GM21717 (cell line): ENCODE measurements at regions not wholly inside any gene's neighbourhood (a gene's known extent, or its start where the extent isn't known, plus 50 kb on each side); places are given as distances from the start of the nearest gene placed in this dataset.
"Not testable (repeated sequence)": the region's sequence is repeated elsewhere in the genome, so short reads cannot be mapped to it uniquely, and the experiment has no call there.

Experiments
- ATAC-seq: cut with Tn5 transposase; IDR thresholded peaks from one replicate; pipeline ENCODE4 v1.9.1; 2021; ENCODE audit warnings: mild to moderate bottlenecking, moderate library complexity; ENCODE audit not compliant: unreplicated experiment

DNA sequence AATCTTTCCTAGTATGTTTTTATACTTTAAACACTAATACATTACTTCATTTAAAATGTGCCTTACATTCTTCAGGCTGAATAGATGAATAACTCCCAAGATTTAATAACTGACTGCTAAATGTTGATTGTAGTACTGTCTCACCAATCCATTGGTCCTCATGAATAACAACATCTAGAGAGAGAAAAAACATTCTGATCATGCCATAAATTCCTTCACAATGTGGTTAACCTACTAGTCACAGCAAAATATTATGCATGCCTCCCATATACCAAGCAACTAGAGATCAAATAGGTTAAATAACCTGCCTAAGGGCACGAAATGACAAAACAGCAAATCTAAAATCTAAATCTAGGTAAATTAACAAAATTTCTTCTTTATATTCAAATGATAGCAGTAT is 66.2 kb downstream of the SYT15 start:
- not testable (repeated sequence) for ATAC-seq

- not testable (repeated sequence) for ATAC-seq
Observed at GRCh38 chr10:46646132-46646531, 67.2 kb downstream of the SYT15 start.

DNA sequence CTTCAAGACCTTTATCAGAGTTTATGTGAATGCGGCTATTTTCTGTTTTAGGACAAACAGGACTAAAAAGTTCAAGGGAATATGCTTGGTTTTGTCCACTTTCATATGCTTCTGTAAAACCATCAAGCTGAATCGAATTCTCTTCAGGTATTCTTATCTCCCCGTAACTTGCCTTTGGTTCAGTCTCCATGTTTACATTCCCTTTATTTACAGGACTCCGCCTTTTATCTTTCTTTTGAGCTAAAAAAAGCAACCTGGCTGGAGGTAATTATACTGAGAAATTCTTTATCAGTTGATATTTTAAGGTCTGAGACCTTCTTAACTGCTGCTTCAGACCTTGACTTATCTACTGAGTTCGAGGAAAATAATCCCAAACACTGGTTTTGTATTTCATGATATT is 72.0 kb downstream of the SYT15 start:
- not testable (repeated sequence) for ATAC-seq

- ATAC-seq = not testable (repeated sequence)
Observed at GRCh38 chr10:46657437-46657836, 78.5 kb downstream of the SYT15 start.

DNA sequence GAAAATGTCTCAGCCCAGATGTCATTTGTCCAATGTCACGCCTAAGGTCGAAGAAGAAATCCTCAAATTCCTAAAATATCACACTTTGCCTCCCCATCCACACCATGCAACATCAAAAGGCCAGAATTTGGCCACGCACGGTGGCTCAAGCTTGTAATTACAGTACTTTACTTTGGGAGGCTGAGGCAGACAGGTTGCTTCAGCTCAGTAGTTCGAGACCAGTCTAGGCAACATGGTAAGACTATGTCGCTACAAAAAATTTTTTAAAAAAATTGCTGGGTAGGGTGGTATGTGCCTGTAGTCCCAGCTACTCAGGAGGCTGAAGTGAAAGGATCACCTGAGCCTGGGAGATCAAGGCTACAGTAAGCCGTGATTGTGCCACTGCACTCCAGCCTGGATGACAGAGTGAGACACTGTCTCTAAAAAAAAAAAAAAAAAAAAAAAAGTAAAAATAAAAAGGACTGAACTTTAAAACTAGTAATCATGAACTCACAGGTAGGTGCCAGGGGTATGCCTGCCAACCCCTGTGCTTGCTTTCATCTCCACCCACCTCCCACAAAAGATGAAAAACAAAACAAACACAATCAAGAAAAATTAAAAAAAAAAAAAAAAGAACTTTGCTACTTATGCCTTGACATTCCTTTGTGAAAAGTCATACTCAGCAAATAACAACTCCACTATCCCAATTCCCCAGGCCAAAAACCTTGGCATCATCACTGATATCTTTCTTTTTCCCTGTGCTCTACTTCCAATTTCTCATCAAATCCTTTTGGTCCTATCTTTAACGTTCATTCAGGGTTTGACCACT is 81.3 kb downstream of the SYT15 start:
- not testable (repeated sequence) for ATAC-seq

GRCh38 chr10:46660835-46661164 is 81.9 kb downstream of the SYT15 start:
- not testable (repeated sequence) for ATAC-seq

GRCh38 chr10:46665536-46665935 is 86.6 kb downstream of the SYT15 start:
- ATAC-seq = not testable (repeated sequence)

DNA sequence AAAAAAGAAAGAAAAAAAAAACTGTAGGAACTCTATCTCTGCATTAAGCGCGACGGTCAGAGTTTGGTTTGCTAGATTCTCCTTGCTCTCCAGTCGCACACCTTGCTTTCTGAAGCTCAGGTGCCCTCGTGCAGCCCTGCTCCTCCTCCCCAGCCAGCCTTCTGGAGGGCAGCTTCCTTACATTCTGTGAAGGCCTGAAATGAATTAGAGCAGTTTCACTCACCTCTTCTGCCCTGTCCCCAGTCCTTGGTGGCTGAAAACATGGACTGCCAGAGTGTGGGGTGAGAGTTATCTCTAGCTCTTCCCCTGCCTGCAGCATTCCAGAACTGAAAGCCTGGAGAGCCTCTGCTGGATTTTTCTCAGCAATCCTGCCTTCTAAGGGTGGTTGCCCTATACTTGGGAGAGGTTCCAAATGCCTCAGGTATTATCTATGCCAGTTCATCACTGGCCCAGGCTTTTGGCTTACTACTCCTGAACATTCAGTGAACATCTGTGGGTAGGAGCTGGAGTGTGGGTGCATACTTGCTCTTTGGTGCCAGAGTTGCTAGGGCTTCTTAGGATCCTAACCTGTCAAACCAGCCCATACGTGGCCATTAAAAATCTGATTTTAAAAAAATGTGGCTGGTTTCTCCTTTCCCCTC is 89.5 kb downstream of the SYT15 start:
- ATAC-seq = not testable (repeated sequence)

DNA sequence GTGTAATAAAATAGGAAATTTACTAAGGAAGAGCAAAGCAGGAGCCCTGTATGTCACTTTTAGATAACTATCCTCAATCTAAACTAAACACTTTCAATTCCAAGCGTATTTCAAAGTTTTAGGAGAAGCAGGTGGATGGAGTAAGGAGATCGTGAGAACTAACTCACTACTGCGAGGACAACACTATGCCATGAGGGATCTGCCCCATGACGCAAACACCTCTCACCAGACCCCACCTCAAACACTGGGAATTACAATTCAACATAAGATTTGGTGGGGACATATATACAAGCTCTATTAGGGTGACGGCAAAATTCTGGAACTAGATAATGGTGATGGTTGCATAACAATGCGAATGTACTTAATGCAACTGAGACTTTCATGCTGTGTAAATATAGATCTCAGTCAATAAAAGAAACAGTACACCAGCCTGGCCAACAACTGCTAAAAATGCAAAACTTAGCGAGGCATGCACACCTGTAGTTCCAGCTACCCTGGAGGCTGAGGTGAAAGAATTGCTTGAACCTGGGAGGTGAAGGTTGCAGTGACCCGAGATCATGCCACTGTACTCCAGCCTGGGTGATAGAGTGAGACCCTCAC is 99.0 kb downstream of the SYT15 start:
- not testable (repeated sequence) for ATAC-seq

- ATAC-seq = not testable (repeated sequence)
Observed at GRCh38 chr10:46691397-46691796, 112.5 kb downstream of the SYT15 start.

DNA sequence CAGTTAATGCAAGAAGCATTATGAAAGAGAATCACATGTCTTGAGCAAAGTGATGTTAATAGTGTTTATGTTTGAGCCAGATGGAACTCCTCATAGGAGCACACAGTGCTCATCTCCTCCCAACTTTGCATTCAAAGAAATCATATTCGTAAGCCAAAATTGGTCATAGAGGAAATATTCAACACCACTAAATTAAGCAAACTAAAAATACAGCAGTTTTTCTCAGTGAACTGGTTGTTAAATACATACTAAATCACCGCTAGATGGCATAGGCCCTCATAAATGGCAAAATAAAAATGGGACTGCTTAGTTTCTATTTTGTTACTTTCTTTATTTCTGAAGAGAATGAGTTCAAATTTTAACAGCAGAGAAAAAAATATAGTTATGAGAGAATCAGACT is 114.3 kb downstream of the SYT15 start:
- not testable (repeated sequence) for ATAC-seq

DNA sequence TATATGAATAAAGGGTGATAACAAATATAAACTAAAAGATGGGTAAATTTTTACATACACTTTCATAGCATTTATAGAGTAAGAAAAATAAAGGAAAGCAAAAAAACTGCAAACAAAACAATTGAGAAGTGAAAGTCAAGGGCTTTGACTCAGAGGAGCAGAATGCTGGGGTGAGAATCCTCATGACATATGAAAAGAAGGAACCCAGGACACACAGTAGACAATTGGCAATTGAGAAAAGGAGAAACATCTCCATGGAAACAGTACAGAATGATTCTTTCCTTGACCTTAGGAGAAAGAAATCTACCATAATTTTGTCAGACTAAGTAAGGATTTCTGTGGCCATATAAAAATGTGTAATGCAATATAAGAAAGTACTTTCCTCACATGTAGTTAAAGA is 138.3 kb downstream of the SYT15 start:
- not testable (repeated sequence) for ATAC-seq

- not testable (repeated sequence) for ATAC-seq
Observed at GRCh38 chr10:46718014-46718413, 139.1 kb downstream of the SYT15 start.

- not testable (repeated sequence) for ATAC-seq
Observed at GRCh38 chr10:46720386-46720785, 141.5 kb downstream of the SYT15 start.

DNA sequence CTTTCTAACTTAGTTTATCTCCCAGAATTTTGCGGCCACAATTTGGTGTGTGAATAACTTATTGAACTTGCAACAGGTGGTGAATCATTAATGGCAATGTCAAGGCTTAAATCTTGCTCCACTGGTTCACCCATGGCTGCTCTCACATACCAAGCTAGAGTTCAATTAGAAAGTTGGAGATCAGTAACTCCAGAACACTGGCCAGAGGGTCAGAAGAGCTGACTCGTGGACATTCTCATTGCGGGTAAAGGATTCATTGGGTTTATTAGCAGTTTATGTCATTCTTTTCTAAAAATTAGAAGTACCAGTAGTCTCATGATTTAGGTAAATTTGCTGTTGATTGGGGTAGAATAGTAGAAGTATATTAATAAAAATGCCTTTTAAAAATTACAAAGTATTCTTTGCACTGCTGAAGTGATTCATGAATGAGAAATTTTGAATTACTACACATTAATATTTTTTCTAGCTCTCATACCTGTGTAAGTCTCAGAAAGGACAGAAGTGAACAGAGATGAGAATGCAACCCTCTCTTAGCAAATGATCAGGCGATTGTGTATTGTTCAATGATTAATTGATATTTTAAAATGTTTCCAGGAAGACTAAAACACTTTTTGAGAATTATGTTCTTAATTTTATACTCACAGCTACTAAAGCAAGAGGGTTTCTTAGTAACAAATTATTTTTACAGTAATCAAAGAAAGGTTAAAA is 142.0 kb downstream of the SYT15 start:
- not testable (repeated sequence) for ATAC-seq

DNA sequence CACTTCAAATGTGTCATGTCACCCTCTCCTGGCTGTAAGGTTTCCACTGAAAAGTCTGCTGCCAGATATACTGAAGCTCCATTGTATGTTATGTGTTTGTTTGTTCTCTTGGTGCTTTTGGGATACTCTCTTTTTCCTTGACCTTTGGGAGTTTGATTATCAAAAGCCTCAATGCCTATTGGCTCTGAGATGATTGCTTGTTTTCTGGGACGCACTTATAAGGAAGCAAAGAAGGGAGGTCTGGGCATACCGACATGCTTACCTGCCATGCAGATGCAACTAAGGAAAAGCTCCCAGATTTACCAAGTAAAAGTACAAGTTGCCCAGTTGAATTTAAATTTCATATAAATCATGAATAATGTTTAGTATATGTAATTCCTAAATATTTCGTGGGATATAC is 145.3 kb downstream of the SYT15 start:
- not testable (repeated sequence) for ATAC-seq

GRCh38 chr10:46728359-46728758 is 149.4 kb downstream of the SYT15 start:
- ATAC-seq = not testable (repeated sequence)

DNA sequence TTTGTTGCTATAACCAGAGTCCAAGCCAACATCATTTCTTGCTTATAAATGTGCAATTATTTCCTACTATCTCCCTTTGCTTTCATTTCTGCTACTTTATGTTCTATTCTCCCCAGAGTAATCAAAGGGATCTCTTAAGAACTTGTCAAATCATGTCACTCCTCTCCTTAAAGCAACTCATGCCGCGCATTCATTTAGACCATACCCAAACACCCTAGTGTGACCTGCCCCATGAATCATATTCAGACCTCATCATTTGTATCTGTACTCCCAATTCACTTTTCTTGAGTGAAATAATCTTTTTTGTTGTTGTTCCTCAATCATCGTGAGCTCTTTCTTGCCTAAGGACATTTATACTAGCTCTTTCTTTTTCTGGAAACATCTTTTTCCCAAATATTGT is 151.8 kb downstream of the SYT15 start:
- not testable (repeated sequence) for ATAC-seq

- ATAC-seq = not testable (repeated sequence)
Observed at GRCh38 chr10:46733635-46734261, 154.8 kb downstream of the SYT15 start.

DNA sequence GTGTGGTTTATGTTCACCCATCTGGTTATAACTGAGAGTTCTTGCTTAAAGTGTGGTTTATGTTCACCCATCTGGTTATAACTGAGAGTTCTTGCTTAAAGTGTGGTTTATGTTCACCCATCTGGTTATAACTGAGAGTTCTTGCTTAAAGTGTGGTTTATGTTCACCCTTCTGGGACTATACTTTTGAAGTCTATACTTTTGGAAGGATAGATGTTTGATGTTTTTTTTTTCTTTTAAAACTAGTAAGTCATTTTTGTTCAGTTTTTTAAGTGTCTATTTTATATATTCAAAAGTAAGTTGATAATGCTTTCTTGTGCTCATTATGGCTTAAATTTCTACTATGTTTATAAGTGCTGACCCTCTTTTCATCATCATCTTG is 155.3 kb downstream of the SYT15 start:
- ATAC-seq = not testable (repeated sequence)

GRCh38 chr10:46739919-46740318 is 161.0 kb downstream of the SYT15 start:
- not testable (repeated sequence) for ATAC-seq
